CD14-positive monocyte (primary cell): ENCODE measurements at regions not wholly inside any gene's neighbourhood (a gene's known extent, or its start where the extent isn't known, plus 50 kb on each side); places are given as distances from the start of the nearest gene placed in this dataset.

Experiments used
- DNase-seq, 3 donors: peaks; one replicate each; pipeline ENCODE4 v3.0.0-alpha.2; 2011 to 2022
- H2AFZ ChIP-seq: 2 replicates; pipeline ENCODE4 v1.6.0; 2012; ENCODE audit warnings: mild to moderate bottlenecking, low read depth, low read length, inconsistent platforms; ENCODE audit not compliant: insufficient read depth, poor library complexity, severe bottlenecking
- H3K27ac ChIP-seq, 2 donors: 1 replicate in 1 of 2; 2 replicates in 1 of 2; pipeline ENCODE4 v1.5.1; 2012 to 2013; ENCODE audit warnings: low read length in 2 of 2, control low read depth in 1 of 2, inconsistent platforms in 1 of 2, low read depth in 1 of 2, mild to moderate bottlenecking in 1 of 2
- H3K27me3 ChIP-seq, 2 donors: one replicate each; pipeline versions ENCODE4 v1.6.0 to v1.6.1; 2011 to 2013; ENCODE audit warnings: low read length in 2 of 2; ENCODE audit not compliant: control insufficient read depth in 2 of 2, insufficient read depth in 2 of 2
- H3K36me3 ChIP-seq, 2 donors: replicated peaks in 1 of 2; 1 replicate in 1 of 2; 2 replicates in 1 of 2; pipeline versions ENCODE4 v1.5.1 to v1.6.1; 2012 to 2013; ENCODE audit warnings: low read length in 2 of 2, control low read depth in 1 of 2, inconsistent platforms in 1 of 2, mild to moderate bottlenecking in 1 of 2; ENCODE audit not compliant: insufficient read depth in 2 of 2, control insufficient read depth in 1 of 2
- H3K4me1 ChIP-seq, 2 donors: 1 replicate in 1 of 2; 2 replicates in 1 of 2; pipeline versions ENCODE4 v1.5.1 to v1.6.1; 2012 to 2013; ENCODE audit warnings: low read length in 2 of 2, control low read depth in 1 of 2, inconsistent platforms in 1 of 2, mild to moderate bottlenecking in 1 of 2, moderate library complexity in 1 of 2; ENCODE audit not compliant: insufficient read depth in 2 of 2, control insufficient read depth in 1 of 2
- H3K4me2 ChIP-seq: replicated peaks from 2 replicates; pipeline ENCODE3; 2012; ENCODE audit warnings: low read length, moderate library complexity, mild to moderate bottlenecking; ENCODE audit not compliant: poor library complexity, severe bottlenecking; ENCODE audit errors: extremely low read depth
- H3K4me3 ChIP-seq, 3 experiments: fragments of 200-600 bp in 1 of 3; sonication (generic) in 1 of 3; replicated peaks in 1 of 3; 1 replicate in 2 of 3; 2 replicates in 1 of 3; pipeline ENCODE4 v1.5.1; 2011 to 2013; ENCODE audit warnings: low read length in 3 of 3, mild to moderate bottlenecking in 3 of 3, control low read depth in 2 of 3, low read depth in 2 of 3, inconsistent platforms in 1 of 3, moderate library complexity in 1 of 3
- H3K79me2 ChIP-seq: 2 replicates; pipeline ENCODE4 v1.6.0; 2012; ENCODE audit warnings: mild to moderate bottlenecking, control low read depth, inconsistent platforms, low read length, moderate library complexity; ENCODE audit not compliant: insufficient read depth
- H3K9ac ChIP-seq: 2 replicates; pipeline ENCODE4 v1.6.0; 2017; ENCODE audit warnings: low read length, mild to moderate bottlenecking; ENCODE audit not compliant: insufficient read depth, poor library complexity, severe bottlenecking
- H3K9me3 ChIP-seq, 2 donors: replicated peaks in 1 of 2; 1 replicate in 1 of 2; 2 replicates in 1 of 2; pipeline versions ENCODE4 v1.5.1 to v1.6.1; 2012 to 2013; ENCODE audit warnings: low read length in 2 of 2, control low read depth in 1 of 2; ENCODE audit not compliant: control insufficient read depth in 1 of 2, insufficient read depth in 1 of 2
- H4K20me1 ChIP-seq: 2 replicates; pipeline ENCODE4 v1.6.0; 2012; ENCODE audit warnings: mild to moderate bottlenecking, low read length, control low read depth, moderate library complexity; ENCODE audit not compliant: insufficient read depth
- H3K27ac Mint-ChIP-seq, 7 donors: one replicate each; pipeline ENCODE4 v1.8.0; 2020; ENCODE audit warnings: mild to moderate bottlenecking in 7 of 7, mixed read lengths in 7 of 7, moderate library complexity in 6 of 7, inconsistent platforms in 2 of 7
- H3K27me3 Mint-ChIP-seq, 3 donors: one replicate each; pipeline ENCODE4 v1.8.0; 2021 to 2022; ENCODE audit warnings: low read depth in 3 of 3, mild to moderate bottlenecking in 3 of 3, mixed read lengths in 3 of 3, moderate library complexity in 3 of 3, inconsistent platforms in 1 of 3
- H3K36me3 Mint-ChIP-seq, 2 donors: one replicate each; pipeline ENCODE4 v1.8.0; 2020; ENCODE audit warnings: mixed read lengths in 2 of 2, inconsistent platforms in 1 of 2, mild to moderate bottlenecking in 1 of 2
- H3K4me1 Mint-ChIP-seq: one replicate; pipeline ENCODE4 v1.8.0; 2020; ENCODE audit warnings: mild to moderate bottlenecking, mixed read lengths
- H3K4me3 Mint-ChIP-seq, 2 donors: one replicate each; pipeline ENCODE4 v1.8.0; 2020; ENCODE audit warnings: mild to moderate bottlenecking in 2 of 2, mixed read lengths in 2 of 2, moderate library complexity in 1 of 2
- H3K9me3 Mint-ChIP-seq, 7 donors: one replicate each; pipeline ENCODE4 v1.8.0; 2020 to 2022; ENCODE audit warnings: mixed read lengths in 7 of 7, mild to moderate bottlenecking in 6 of 7, moderate library complexity in 6 of 7, inconsistent platforms in 2 of 7
- CTCF ChIP-seq: fragments of 200-600 bp; IDR thresholded peaks from one replicate; pipeline ENCODE4 v1.8.0; 2022; ENCODE audit warnings: antibody characterized with exemption, mild to moderate bottlenecking
- WGBS: methylation state at CpG from one replicate; pipeline ENCODE4 v1.1.5; 2013; ENCODE audit warnings: missing lambda C conversion rate; ENCODE audit not compliant: insufficient coverage; 5-methylcytosine and 5-hydroxymethylcytosine counted together
- intact Hi-C, 2 donors: fragments of 100-400 bp; cut with micrococcal nuclease; formaldehyde crosslinking; loops; one replicate each; pipeline versions ENCODE4 v1.15.0 to v1.15.1; 2023

- Histone ChIP-seq H3K79me2 (no peaks in the 10 kb centered on the region), H3K4me2 (no peak overlapping the region), H4K20me1 (no peaks in the 10 kb centered on the region), H3K27ac (no peak overlapping the region), H3K36me3 (no peaks in the 10 kb centered on the region), H3K9me3 (no peaks in the 10 kb centered on the region), H3K27me3 (no peaks in the 10 kb centered on the region), H3K4me1 (peaks cover 7 to 9% of the 10 kb centered on the region in 2 donors), H3K9ac (no peak overlapping the region), H2AFZ (no peak overlapping the region), H3K4me3 (no peak overlapping the region)
- Mint-ChIP-seq H3K27me3 (peaks cover 2 to 5% (median 4%) of the 10 kb centered on the region in 3 donors), H3K36me3 (no peaks in the 10 kb centered on the region), H3K4me1 (peaks cover 13% of the 10 kb centered on the region), H3K27ac (peak overlapping the region in 1 of 7 donors; percentile 6), H3K4me3 (no peak overlapping the region), H3K9me3 (peaks cover 0 to 5% (median 2%) of the 10 kb centered on the region in 7 donors)
- TF ChIP-seq CTCF = no peak
- DNase-seq = no peak
- intact Hi-C loops = loop anchor here in 1 of 2 donors (10.0 kb wide), 1 partner anchor 454 kb away; no protein-coding TSS in a partner anchor
- WGBS = 93% methylated on average over 2 of the region's 5 CpGs
Observed at GRCh38 chr6:151671195-151671594, 136.3 kb upstream of the ESR1 start.

GRCh38 chr6:151674578-151674977 is 132.9 kb upstream of the ESR1 start:
- Histone ChIP-seq H3K4me3 (no peak overlapping the region), H3K79me2 (no peaks in the 10 kb centered on the region), H3K36me3 (no peaks in the 10 kb centered on the region), H3K4me2 (no peak overlapping the region), H3K27ac (no peak overlapping the region), H3K4me1 (peaks cover 7 to 9% of the 10 kb centered on the region in 2 donors), H4K20me1 (no peaks in the 10 kb centered on the region), H3K27me3 (no peaks in the 10 kb centered on the region), H3K9me3 (no peaks in the 10 kb centered on the region), H2AFZ (no peak overlapping the region), H3K9ac (no peak overlapping the region)
- Mint-ChIP-seq H3K27ac (no peak overlapping the region), H3K36me3 (no peaks in the 10 kb centered on the region), H3K9me3 (peaks cover 0 to 5% (median 2%) of the 10 kb centered on the region in 7 donors), H3K27me3 (peaks cover 1 to 2% (median 2%) of the 10 kb centered on the region in 3 donors), H3K4me1 (peaks cover 13% of the 10 kb centered on the region), H3K4me3 (no peak overlapping the region)
- TF ChIP-seq CTCF = no peak
- DNase-seq = no peak
- no CpG with 5 or more reads among the region's 3 CpGs for WGBS
- intact Hi-C loops = loop anchor here in 1 of 2 donors (10.0 kb wide), 1 partner anchor 450 kb away; no protein-coding TSS in a partner anchor
